Erythroblast (primary cell): ENCODE measurements at regions not wholly inside any gene's neighbourhood (a gene's known extent, or its start where the extent isn't known, plus 50 kb on each side); places are given as distances from the start of the nearest gene placed in this dataset.

ENCODE experiments used
- GATA1 ChIP-seq: IDR thresholded peaks from 2 replicates; pipeline ENCODE4 v1.6.1; 2011; ENCODE audit warnings: low read depth, mild to moderate bottlenecking, control low read depth, low read length, moderate library complexity
- POLR2A ChIP-seq: IDR thresholded peaks from 2 replicates; pipeline ENCODE4 v1.6.1; 2011; ENCODE audit warnings: mild to moderate bottlenecking, low read length

DNA sequence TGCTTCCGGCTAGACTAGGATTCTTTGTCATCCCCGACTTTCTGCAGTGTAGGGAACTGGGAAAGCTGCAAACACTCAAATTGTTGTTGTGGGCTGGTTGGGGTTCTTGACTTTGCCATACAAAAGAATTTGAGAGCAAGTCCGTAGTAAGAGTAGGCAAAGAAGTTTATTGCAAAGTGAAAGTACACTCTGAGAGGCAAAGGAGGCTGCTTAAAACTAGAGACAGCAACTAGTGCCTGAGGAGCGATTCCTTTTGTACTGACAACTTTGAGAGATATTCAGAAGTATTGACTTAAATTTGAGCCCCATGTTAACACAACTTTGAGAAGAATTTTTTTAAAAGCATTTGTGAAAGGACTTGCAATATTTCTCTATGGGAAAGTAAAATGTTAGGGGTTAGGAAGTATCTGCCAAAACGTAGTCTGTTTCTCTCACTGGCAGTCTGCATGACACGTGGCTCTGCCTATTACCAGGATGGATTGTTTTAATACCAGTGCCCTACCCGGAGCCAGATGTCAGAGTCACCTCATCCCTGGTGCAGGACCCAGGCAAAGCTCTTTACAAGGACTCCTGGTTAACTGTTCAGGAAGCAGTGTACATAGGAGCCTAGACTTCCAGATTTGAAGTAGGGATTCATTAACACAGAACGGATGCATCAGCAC is 85.0 kb upstream of the CLPB start:
- TF ChIP-seq POLR2A (no peak), GATA1 (no peak)
